H1 (cell line): ENCODE measurements at regions not wholly inside any gene's neighbourhood (a gene's known extent, or its start where the extent isn't known, plus 50 kb on each side); places are given as distances from the start of the nearest gene placed in this dataset.

ENCODE experiments used
- CREB1 ChIP-seq: IDR thresholded peaks from 2 replicates; pipeline ENCODE4 v1.6.1; 2012; ENCODE audit warnings: inconsistent platforms
- KDM1A ChIP-seq: fragments of 200-600, 300-600 bp; sonication (generic); IDR thresholded peaks from 2 replicates; pipeline ENCODE4 v1.7.1; 2016; ENCODE audit warnings: mild to moderate bottlenecking, low read length, borderline replicate concordance
- TF ChIP-seq, protein P1 (sequence below): IDR thresholded peaks from 2 replicates; pipeline ENCODE4 v1.6.1; 2012; ENCODE audit warnings: inconsistent platforms

DNA sequence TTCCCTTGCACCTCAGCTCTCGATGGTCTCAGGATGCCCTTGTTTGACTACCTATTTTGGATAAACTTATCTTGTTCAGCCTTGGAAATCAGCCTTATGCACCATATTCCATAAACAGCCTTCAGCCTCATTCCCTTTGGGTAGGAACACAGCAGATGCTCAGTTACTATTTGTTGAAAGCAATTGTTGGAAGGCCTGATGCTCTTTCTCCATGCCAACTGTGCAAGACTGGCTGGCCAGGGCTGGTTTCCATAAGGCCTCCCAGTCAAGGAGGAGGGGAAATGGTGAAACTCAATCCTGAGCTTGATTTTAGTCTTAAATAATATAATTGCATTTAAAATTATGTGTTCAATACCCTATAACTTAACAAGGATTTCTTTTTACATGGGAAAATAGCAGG lies 121.1 kb upstream of the DEPDC1 start (continued):
- TF ChIP-seq, protein P1, sequence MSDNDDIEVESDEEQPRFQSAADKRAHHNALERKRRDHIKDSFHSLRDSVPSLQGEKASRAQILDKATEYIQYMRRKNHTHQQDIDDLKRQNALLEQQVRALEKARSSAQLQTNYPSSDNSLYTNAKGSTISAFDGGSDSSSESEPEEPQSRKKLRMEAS = no peak
- TF ChIP-seq KDM1A (no peak), CREB1 (no peak)
